Testis (tissue), 2 donors: ENCODE measurements at regions not wholly inside any gene's neighbourhood (a gene's known extent, or its start where the extent isn't known, plus 50 kb on each side); places are given as distances from the start of the nearest gene placed in this dataset.

Experiments used
- DNase-seq: peaks from one replicate; pipeline ENCODE4 v3.0.0-alpha.2; 2019
- H3K27ac ChIP-seq, 2 donors: fragments of 200-600 bp; sonication (generic); one replicate each; pipeline ENCODE4 v1.5.1; 2019
- H3K27me3 ChIP-seq: fragments of 200-600 bp; sonication (generic); one replicate; pipeline ENCODE4 v1.5.1; 2019
- H3K36me3 ChIP-seq: fragments of 200-600 bp; sonication (generic); one replicate; pipeline ENCODE4 v1.5.1; 2017; ENCODE audit warnings: low read depth; ENCODE audit errors: missing control alignments
- H3K4me1 ChIP-seq: fragments of 200-600 bp; sonication (generic); one replicate; pipeline ENCODE4 v1.5.1; 2019
- H3K4me3 ChIP-seq, 2 donors: fragments of 200-600 bp; sonication (generic); one replicate each; pipeline ENCODE4 v1.5.1; 2017 to 2019
- H3K9me3 ChIP-seq: fragments of 200-600 bp; sonication (generic); one replicate; pipeline ENCODE4 v1.5.1; 2017
- POLR2A ChIP-seq: fragments of 450-650 bp; IDR thresholded peaks from one replicate; pipeline ENCODE4 v1.6.1; 2017; ENCODE audit warnings: antibody characterized with exemption, mild to moderate bottlenecking, moderate library complexity
- WGBS, 2 donors: methylation state at CpG; one replicate each; pipeline ENCODE4 v1.1.5; 2018; 5-methylcytosine and 5-hydroxymethylcytosine counted together
- intact Hi-C: fragments of 100-400 bp; cut with DNase I; formaldehyde crosslinking; loops from one replicate; pipeline ENCODE4 v1.15.1; 2023; ENCODE audit warnings: low total_unique reads
- TF ChIP-seq, protein P1 (sequence below), 3 experiments: fragments of 450-650 bp in 2 of 3; fragments of 200-600 bp in 1 of 3; sonication (generic) in 1 of 3; IDR thresholded peaks; one replicate each; pipeline ENCODE4 v1.5.1; 2016 to 2019; ENCODE audit warnings: antibody characterized with exemption in 3 of 3, mild to moderate bottlenecking in 2 of 3, moderate library complexity in 1 of 3

DNA sequence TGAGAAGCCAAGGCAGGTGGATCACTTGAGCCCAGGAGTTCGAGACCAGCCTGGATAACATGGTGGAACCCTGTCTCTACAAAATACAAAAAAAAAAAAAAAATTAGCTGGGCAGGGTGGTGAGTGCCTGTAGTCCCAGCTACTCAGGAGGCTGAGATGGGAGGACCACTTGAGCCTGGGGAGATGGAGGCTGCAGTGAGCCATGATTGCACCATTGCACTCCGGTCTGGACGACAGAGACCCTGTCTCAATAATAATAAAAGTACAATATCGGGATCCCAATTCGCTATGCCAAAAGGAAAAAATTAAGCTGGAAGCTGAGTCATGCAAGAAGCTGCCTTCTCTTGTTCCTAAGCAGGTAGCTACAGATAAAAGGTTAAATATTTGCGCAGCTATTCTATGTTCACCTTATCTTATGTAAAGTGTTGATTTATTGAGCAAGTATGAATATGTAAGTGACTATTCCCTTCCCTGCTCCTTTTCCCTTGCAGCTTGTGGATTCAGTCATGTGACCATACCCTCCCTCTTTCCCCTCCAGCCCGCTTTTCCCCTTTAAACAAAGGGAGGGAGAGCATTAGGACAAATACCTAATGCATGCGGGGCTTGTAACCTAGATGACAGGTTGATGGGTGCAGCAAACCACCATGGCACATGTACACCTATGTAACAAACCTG is 112.0 kb downstream of the LITAF start:
- WGBS, 2 donors: 85 to 89% methylated on average over 8 of the region's 8 CpGs
- Histone ChIP-seq H3K36me3 (no peaks in the 10 kb centered on the region), H3K4me1 (no peaks in the 10 kb centered on the region), H3K4me3 (no peak overlapping the region), H3K27me3 (no peaks in the 10 kb centered on the region), H3K27ac (no peak overlapping the region), H3K9me3 (no peaks in the 10 kb centered on the region)
- intact Hi-C loops: no loop called here
- TF ChIP-seq POLR2A: no peak
- TF ChIP-seq, protein P1, sequence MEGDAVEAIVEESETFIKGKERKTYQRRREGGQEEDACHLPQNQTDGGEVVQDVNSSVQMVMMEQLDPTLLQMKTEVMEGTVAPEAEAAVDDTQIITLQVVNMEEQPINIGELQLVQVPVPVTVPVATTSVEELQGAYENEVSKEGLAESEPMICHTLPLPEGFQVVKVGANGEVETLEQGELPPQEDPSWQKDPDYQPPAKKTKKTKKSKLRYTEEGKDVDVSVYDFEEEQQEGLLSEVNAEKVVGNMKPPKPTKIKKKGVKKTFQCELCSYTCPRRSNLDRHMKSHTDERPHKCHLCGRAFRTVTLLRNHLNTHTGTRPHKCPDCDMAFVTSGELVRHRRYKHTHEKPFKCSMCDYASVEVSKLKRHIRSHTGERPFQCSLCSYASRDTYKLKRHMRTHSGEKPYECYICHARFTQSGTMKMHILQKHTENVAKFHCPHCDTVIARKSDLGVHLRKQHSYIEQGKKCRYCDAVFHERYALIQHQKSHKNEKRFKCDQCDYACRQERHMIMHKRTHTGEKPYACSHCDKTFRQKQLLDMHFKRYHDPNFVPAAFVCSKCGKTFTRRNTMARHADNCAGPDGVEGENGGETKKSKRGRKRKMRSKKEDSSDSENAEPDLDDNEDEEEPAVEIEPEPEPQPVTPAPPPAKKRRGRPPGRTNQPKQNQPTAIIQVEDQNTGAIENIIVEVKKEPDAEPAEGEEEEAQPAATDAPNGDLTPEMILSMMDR (IDR thresholded peaks at IDR 0.05): no peak
- DNase-seq: no peak

DNA sequence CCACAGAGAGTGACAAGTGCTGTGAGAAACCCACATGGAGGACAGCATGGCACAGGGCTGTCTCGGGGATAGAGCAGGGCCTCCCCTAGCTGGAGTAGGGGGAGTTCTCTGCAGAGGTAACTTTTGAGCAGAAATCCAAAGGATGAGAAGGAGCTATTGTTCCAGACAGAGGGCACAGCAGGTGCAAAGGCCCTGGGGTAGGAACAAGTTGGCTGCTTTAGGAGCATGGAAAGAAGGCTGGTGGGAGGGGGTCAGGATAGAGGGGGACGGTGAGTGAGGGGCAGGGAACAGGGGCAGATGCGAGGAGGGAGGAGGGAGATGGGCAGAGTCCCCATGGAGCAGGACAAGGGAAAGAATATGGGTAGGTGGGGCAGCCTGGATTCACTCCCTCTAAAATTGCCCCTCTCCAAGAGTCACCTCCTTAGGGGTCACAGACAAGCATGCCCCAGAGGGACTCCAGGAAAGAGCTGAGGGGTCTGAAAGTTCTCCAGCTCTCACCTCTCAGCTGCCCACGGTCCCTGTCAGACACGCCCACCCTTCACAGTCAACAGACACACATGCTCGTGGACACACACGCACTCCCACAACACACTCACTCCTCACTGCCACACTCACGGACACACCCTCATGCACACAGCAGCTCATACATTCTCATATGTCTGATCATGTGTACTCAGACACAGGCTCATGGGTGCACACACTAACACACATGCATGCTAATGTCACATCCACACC is 110.7 kb downstream of the LITAF start:
- no peak for DNase-seq

DNA sequence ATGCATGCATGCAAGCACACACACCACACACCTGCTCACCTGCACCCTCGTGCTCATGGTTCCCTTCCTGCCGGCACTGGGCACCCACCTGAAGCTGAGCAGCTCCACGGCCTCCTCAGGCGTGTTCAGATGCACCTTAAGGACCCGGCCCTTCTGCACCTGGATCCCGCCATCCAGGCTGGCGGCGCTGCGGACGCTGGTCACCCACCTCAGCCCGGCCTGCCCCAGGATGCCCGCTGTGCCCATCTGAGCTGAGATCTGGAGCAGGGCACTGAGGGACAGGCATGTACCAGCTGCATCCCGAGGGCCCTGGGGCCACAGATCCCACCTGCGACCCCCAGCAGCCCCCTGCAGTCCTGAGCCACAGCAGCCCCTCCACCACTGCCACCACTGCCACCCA is 110.0 kb downstream of the LITAF start:
- 90 to 93% methylated on average over 2 to 14 of the region's 14 CpGs for WGBS, 2 donors
- intact Hi-C loops: no loop called here
- no peak for DNase-seq
- no peaks in the 10 kb centered on the region for H3K27me3 ChIP-seq
- no peak for TF ChIP-seq POLR2A
- TF ChIP-seq, protein P1 (IDR thresholded peaks at IDR 0.05): no peak
- no peak overlapping the region for H3K27ac ChIP-seq
- H3K9me3 ChIP-seq: no peaks in the 10 kb centered on the region
- H3K36me3 ChIP-seq: no peaks in the 10 kb centered on the region
- H3K4me3 ChIP-seq: no peak overlapping the region
- H3K4me1 ChIP-seq: no peaks in the 10 kb centered on the region

More for the DNA sequence above, 110.7 kb downstream of the LITAF start:
- Histone ChIP-seq H3K4me1 (no peaks in the 10 kb centered on the region), H3K27me3 (no peaks in the 10 kb centered on the region), H3K27ac (no peak overlapping the region), H3K9me3 (no peaks in the 10 kb centered on the region), H3K4me3 (no peak overlapping the region), H3K36me3 (no peaks in the 10 kb centered on the region)
- 70 to 82% methylated on average over 8 of the region's 8 CpGs for WGBS, 2 donors
- intact Hi-C loops: no loop called here
- TF ChIP-seq POLR2A: no peak

DNA sequence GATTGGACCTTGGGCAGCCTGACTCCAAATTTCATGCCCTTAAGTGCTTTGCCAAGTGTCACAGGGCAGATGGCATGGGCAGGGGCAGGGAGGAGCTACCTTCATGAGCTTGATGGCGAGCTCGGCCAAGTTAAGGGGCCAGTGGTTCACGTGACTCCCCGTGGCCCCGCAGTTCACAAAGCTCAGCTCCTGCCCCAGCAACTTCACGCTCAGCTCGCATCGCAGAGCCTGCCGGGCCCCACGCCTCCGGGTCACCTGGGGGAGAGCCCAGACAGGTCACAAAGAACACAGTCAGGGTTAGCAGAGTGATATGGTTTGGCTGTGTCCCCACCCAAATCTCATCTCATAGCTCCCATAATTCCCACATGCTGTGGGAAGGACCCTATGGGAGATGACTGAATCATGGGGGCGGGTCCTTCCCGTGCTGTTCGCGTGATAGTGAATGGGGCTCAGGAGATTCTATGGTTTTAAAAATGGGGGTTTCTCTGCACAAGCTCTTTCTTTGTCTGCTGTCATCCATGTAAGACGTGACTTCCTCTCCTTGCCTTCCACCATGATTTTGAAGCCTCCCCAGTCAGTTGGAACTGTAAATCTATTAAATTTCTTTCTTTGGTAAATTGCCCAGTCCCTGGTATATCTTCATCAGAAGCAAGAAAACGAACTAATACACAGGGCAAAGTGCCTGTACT is 108.1 kb downstream of the LITAF start:
- TF ChIP-seq, protein P1 (IDR thresholded peaks at IDR 0.05): no peak
- no peak for TF ChIP-seq POLR2A
- H3K4me1 ChIP-seq: no peaks in the 10 kb centered on the region
- 85 to 87% methylated on average over 14 to 17 of the region's 17 CpGs for WGBS, 2 donors
- DNase-seq: no peak
- no peak overlapping the region for H3K27ac ChIP-seq
- intact Hi-C loops: no loop called here
- no peak overlapping the region for H3K4me3 ChIP-seq
- H3K9me3 ChIP-seq: no peaks in the 10 kb centered on the region
- H3K36me3 ChIP-seq: no peaks in the 10 kb centered on the region
- no peaks in the 10 kb centered on the region for H3K27me3 ChIP-seq

DNA sequence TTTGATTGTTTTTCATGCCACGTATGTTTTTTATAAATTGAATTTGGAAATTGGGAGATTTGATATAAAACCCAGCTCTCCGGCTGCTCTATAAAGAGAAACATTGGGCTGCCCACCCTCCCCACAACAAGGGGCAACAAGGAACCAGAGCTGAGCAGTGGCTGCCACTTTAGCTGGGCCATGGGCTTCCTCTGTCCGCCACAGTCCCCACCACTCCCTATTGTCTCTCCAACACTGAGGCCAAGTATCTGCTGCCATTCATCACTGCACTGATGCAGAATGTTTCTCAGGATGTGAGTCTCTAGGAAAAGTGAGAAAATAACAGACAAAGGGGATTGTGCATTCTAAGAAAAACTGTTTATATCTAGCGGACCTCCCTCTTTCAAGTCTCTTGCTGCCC is 106.8 kb downstream of the LITAF start:
- Histone ChIP-seq H3K27me3 (no peaks in the 10 kb centered on the region), H3K4me1 (no peaks in the 10 kb centered on the region), H3K4me3 (no peak overlapping the region), H3K9me3 (no peaks in the 10 kb centered on the region), H3K36me3 (no peaks in the 10 kb centered on the region), H3K27ac (no peak overlapping the region)
- TF ChIP-seq POLR2A: no peak
- TF ChIP-seq, protein P1 (IDR thresholded peaks at IDR 0.05): no peak
- no peak for DNase-seq
- WGBS, 2 donors: 92 to 95% methylated on average over 4 of the region's 4 CpGs
- intact Hi-C loops: no loop called here
